ENCODE measurements at regions not wholly inside any gene's neighbourhood (a gene's known extent, or its start where the extent isn't known, plus 50 kb on each side); places are given as distances from the start of the nearest gene placed in this dataset.
"Not testable (repeated sequence)": the region's sequence is repeated elsewhere in the genome, so short reads cannot be mapped to it uniquely, and the experiment has no call there.

GRCh38 chrX:137884813-137885212 is 318.9 kb downstream of the ZIC3 start:
- DNase-seq, result not testable (repeated sequence)

GRCh38 chrX:137891431-137891830 is 325.5 kb downstream of the ZIC3 start:
- DNase-seq, result no peak

GRCh38 chrX:137896123-137896522 is 330.2 kb downstream of the ZIC3 start:
- DNase-seq, result peak in 1 of 2 experiments; percentile 0

GRCh38 chrX:137915466-137915865 is 349.5 kb downstream of the ZIC3 start:
- no peak for DNase-seq

- peak; percentile 51 to 77 for DNase-seq
Observed at GRCh38 chrX:137916090-137916746, 350.3 kb downstream of the ZIC3 start.

- peak; percentile 11 to 28 for DNase-seq
Observed at GRCh38 chrX:137926090-137926489, 360.2 kb downstream of the ZIC3 start.

- no peak for DNase-seq
Observed at GRCh38 chrX:137929951-137930350, 364.0 kb downstream of the ZIC3 start.

GRCh38 chrX:137930533-137930932 is 364.6 kb downstream of the ZIC3 start:
- no peak for DNase-seq

- not testable (repeated sequence) for DNase-seq
Observed at GRCh38 chrX:137934214-137934613, 368.3 kb downstream of the ZIC3 start.

GRCh38 chrX:137934887-137935286 is 369.0 kb downstream of the ZIC3 start:
- not testable (repeated sequence) for DNase-seq

GRCh38 chrX:137945470-137945869 is 379.5 kb downstream of the ZIC3 start:
- DNase-seq, result no peak

- DNase-seq, result no peak
Observed at GRCh38 chrX:137969191-137969590, 403.3 kb downstream of the ZIC3 start.

- DNase-seq, result no peak
Observed at GRCh38 chrX:137982472-137983172, 416.7 kb downstream of the ZIC3 start.

- peak; percentile 0 to 8 for DNase-seq
Observed at GRCh38 chrX:137988470-137988869, 422.5 kb downstream of the ZIC3 start.

GRCh38 chrX:137998619-137999018 is 432.7 kb downstream of the ZIC3 start:
- no peak for DNase-seq

GRCh38 chrX:137999071-137999470 is 433.1 kb downstream of the ZIC3 start:
- DNase-seq, result no peak

- no peak for DNase-seq
Observed at GRCh38 chrX:137999552-137999951, 433.6 kb downstream of the ZIC3 start.

GRCh38 chrX:138001226-138001625 is 435.3 kb downstream of the ZIC3 start:
- no peak for DNase-seq

- DNase-seq, result no peak
Observed at GRCh38 chrX:138006180-138006579, 440.3 kb downstream of the ZIC3 start.

- no peak for DNase-seq
Observed at GRCh38 chrX:138008281-138008680, 442.4 kb downstream of the ZIC3 start.

GRCh38 chrX:138011468-138011867 is 445.5 kb downstream of the ZIC3 start:
- no peak for DNase-seq

- DNase-seq, result no peak
Observed at GRCh38 chrX:138014577-138014976, 448.6 kb downstream of the ZIC3 start.

- peak; percentile 19 to 49 for DNase-seq
Observed at GRCh38 chrX:138018145-138018799, 452.3 kb downstream of the ZIC3 start.

GRCh38 chrX:138020941-138021340 is 455.0 kb downstream of the ZIC3 start:
- no peak for DNase-seq

All from SHP77 (cell line).